Esophagus squamous epithelium (tissue), 4 donors: ENCODE measurements at regions not wholly inside any gene's neighbourhood (a gene's known extent, or its start where the extent isn't known, plus 50 kb on each side); places are given as distances from the start of the nearest gene placed in this dataset.

ENCODE experiments used
- POLR2A ChIP-seq, 4 donors: fragments of 450-650 bp; IDR thresholded peaks; one replicate each; pipeline ENCODE4 v1.6.1; 2017; ENCODE audit warnings: antibody characterized with exemption in 4 of 4, mild to moderate bottlenecking in 4 of 4, moderate library complexity in 3 of 4
- TF ChIP-seq, protein P1 (sequence below), 6 experiments: fragments of 450-650 bp in 4 of 6; fragments of 200-600 bp in 2 of 6; sonication (generic) in 2 of 6; IDR thresholded peaks; one replicate each; pipeline ENCODE4 v1.5.1; 2016 to 2019; ENCODE audit warnings: antibody characterized with exemption in 6 of 6, mild to moderate bottlenecking in 4 of 6, moderate library complexity in 4 of 6

DNA sequence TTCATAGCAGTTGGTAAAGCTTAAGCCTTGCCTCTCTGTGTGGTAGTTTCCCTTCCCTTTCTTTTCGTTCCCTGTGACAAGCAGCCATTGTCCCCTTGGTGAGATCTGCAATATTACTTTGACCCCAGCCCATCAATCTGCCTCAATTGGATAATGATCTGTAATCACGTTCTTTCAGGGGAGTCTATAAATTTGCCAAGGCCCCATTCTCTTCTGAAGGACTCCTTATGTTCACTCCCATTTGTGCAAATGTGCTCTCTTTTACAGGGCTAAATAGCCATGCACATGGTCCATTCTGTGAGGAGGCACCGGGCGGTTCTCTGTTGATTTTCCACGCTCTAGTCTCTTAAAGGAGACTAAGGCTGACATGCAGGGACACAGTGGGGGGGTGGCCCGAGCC is 660.4 kb upstream of the SLC35B3 start:
- no peak for TF ChIP-seq POLR2A (IDR thresholded peaks at IDR 0.05)
- TF ChIP-seq, protein P1, sequence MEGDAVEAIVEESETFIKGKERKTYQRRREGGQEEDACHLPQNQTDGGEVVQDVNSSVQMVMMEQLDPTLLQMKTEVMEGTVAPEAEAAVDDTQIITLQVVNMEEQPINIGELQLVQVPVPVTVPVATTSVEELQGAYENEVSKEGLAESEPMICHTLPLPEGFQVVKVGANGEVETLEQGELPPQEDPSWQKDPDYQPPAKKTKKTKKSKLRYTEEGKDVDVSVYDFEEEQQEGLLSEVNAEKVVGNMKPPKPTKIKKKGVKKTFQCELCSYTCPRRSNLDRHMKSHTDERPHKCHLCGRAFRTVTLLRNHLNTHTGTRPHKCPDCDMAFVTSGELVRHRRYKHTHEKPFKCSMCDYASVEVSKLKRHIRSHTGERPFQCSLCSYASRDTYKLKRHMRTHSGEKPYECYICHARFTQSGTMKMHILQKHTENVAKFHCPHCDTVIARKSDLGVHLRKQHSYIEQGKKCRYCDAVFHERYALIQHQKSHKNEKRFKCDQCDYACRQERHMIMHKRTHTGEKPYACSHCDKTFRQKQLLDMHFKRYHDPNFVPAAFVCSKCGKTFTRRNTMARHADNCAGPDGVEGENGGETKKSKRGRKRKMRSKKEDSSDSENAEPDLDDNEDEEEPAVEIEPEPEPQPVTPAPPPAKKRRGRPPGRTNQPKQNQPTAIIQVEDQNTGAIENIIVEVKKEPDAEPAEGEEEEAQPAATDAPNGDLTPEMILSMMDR (IDR thresholded peaks at IDR 0.05) = no peak
